ENCODE measurements at regions not wholly inside any gene's neighbourhood (a gene's known extent, or its start where the extent isn't known, plus 50 kb on each side); places are given as distances from the start of the nearest gene placed in this dataset.

DNA sequence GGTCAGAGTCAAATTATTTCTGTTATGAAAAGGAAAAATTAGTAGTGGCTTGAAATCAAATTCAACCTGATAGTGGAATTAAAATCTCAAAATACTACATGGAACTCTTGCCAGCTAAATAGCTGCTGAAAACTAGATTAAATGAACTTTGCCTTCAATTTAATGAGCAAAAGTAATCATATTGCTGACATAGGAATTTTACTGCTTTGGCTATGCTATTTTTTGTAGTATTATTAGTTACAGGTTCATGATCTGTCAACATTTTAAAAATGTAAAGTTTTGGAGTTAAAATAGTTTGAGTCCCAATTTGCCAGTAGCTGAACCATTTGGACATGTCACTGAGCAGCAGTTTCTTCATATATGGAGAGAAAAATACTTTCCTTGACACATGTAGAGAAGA, 81.4 kb downstream of the RERGL start:
- DNase-seq (ENCODE audit: low read depth) = no peak
- Histone ChIP-seq H3K36me3 (ENCODE audit: control insufficient read depth, insufficient read depth, low read length, severe bottlenecking) (no peaks in the 10 kb centered on the region), H3K9me3 (ENCODE audit: control insufficient read depth, low read length) (peaks cover 3% of the 10 kb centered on the region), H3K4me3 (ENCODE audit: low read length) (no peak overlapping the region), H3K27me3 (replicated peaks; ENCODE audit: control insufficient read depth, insufficient read depth, low read length) (no peaks in the 10 kb centered on the region), H3K9ac (ENCODE audit: low read length) (no peak overlapping the region), H3K4me1 (ENCODE audit: control insufficient read depth, insufficient read depth, low read length) (no peaks in the 10 kb centered on the region)

DNA sequence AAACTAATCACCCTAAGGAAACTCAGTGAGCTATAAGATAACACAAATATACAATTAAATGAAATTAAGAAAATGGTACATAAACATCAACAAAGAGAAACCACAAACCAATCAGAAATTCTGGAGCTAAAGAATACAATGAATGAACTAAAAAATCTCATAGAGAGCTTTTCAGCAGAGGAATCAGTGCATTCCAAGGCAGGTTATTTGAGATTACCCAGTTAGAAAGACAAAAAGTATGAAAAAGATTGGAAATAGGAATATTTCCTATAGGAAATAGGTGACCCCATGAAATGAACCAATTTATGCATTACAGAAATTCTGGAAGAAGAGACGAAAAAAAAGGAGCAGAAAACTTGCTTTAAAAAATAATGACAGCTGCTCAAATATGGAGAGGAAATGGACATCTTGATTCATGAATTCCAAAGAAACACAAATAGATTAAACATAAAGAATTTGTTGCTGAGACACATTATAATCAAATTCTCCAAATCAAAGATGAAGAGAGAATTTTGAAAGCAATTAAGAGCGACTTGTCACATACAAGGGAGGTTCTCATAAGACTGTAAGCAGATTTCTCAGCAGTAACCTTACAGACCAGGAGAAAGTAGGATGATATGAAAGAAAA, 90.7 kb downstream of the RERGL start:
- Histone ChIP-seq H3K4me3 (ENCODE audit: low read length) (no peak overlapping the region), H3K9me3 (ENCODE audit: control insufficient read depth, low read length) (peaks cover 12% of the 10 kb centered on the region), H3K27me3 (replicated peaks; ENCODE audit: control insufficient read depth, insufficient read depth, low read length) (no peaks in the 10 kb centered on the region), H3K36me3 (ENCODE audit: control insufficient read depth, insufficient read depth, low read length, severe bottlenecking) (no peaks in the 10 kb centered on the region), H3K9ac (ENCODE audit: low read length) (no peak overlapping the region), H3K4me1 (ENCODE audit: control insufficient read depth, insufficient read depth, low read length) (no peaks in the 10 kb centered on the region)
- no peak for DNase-seq (ENCODE audit: low read depth)

DNA sequence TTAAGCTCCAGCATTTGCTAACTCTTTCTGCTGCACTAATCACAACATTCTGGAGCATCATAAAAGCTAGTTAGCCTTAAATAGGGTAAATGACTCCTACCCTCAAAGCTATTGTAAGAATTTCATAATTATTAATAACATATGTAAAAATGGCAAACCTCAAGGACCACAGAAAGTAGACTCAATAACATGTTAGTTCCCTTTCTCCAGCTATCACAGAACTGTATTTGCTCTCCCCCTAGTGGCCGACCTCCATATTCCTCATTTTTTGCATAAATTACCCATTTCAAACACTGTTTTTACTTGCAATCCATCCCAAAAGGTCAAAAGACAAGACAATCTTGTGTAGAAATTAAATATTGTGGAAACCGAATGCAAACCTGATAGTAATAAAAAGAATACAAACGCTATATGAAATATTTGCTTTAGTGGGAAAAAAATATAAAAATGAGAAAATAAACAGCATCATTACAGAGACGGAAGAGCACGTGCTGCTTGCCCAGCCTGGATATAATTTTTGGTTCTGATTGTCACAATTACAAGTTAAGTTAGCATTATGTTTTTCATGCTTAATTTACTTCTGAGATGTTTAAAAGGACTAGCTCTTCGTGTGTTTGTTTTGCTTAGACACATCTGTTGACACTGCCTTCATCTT, 97.9 kb downstream of the RERGL start:
- Histone ChIP-seq H3K36me3 (ENCODE audit: control insufficient read depth, insufficient read depth, low read length, severe bottlenecking) (no peaks in the 10 kb centered on the region), H3K9me3 (ENCODE audit: control insufficient read depth, low read length) (no peaks in the 10 kb centered on the region), H3K27me3 (replicated peaks; ENCODE audit: control insufficient read depth, insufficient read depth, low read length) (no peaks in the 10 kb centered on the region), H3K9ac (ENCODE audit: low read length) (no peak overlapping the region), H3K4me3 (ENCODE audit: low read length) (no peak overlapping the region), H3K4me1 (ENCODE audit: control insufficient read depth, insufficient read depth, low read length) (no peaks in the 10 kb centered on the region)
- DNase-seq (ENCODE audit: low read depth) = peak; percentile 81

DNA sequence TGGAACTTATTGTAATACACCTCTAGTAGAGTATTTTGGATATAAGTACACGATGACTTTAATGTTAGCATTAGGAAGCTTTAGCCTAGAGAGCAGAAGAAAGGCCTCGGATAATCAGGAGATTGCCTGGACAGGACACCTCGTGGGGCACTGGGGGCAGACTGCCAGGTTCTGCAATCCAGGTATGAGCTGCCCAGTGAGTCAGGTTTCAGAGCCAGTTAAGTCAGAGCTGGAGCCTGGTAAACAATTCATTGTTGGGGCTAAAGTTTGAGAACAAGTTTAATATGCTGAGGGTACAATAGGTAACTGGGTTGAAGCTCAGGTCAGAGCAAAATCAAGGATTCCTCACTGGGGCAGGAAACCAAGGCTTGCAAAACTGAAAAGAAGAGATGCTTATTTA, 107.4 kb downstream of the RERGL start:
- H3K36me3 ChIP-seq (ENCODE audit: control insufficient read depth, insufficient read depth, low read length, severe bottlenecking) = no peaks in the 10 kb centered on the region
- H3K9me3 ChIP-seq (ENCODE audit: control insufficient read depth, low read length) = no peaks in the 10 kb centered on the region
- H3K4me3 ChIP-seq (ENCODE audit: low read length) = no peak overlapping the region
- H3K27me3 ChIP-seq (replicated peaks; ENCODE audit: control insufficient read depth, insufficient read depth, low read length) = no peaks in the 10 kb centered on the region
- DNase-seq (ENCODE audit: low read depth) = no peak
- H3K9ac ChIP-seq (ENCODE audit: low read length) = no peak overlapping the region
- H3K4me1 ChIP-seq (ENCODE audit: control insufficient read depth, insufficient read depth, low read length) = no peaks in the 10 kb centered on the region

DNA sequence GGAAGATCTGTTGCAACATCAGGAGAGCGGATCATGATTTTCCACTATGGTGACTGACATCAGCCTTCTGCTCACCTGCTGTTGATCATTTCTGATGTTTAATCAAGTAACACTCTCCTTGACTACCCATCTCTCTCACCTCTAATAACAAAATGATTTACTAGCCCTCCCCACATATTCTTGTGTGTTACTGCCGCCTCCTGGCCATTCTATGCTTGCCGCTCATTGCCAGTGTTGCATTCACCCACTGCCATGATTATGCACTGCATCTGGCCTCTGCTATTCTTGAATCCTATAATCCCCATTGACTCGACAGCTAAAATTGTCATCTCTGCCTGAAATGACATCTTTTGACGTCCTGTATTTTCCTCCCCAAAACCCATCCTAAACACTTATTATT, 113.8 kb downstream of the RERGL start:
- no peak for DNase-seq (ENCODE audit: low read depth)
- Histone ChIP-seq H3K9me3 (ENCODE audit: control insufficient read depth, low read length) (no peaks in the 10 kb centered on the region), H3K9ac (ENCODE audit: low read length) (no peak overlapping the region), H3K27me3 (replicated peaks; ENCODE audit: control insufficient read depth, insufficient read depth, low read length) (no peaks in the 10 kb centered on the region), H3K36me3 (ENCODE audit: control insufficient read depth, insufficient read depth, low read length, severe bottlenecking) (no peaks in the 10 kb centered on the region), H3K4me3 (ENCODE audit: low read length) (no peak overlapping the region), H3K4me1 (ENCODE audit: control insufficient read depth, insufficient read depth, low read length) (no peaks in the 10 kb centered on the region)

DNA sequence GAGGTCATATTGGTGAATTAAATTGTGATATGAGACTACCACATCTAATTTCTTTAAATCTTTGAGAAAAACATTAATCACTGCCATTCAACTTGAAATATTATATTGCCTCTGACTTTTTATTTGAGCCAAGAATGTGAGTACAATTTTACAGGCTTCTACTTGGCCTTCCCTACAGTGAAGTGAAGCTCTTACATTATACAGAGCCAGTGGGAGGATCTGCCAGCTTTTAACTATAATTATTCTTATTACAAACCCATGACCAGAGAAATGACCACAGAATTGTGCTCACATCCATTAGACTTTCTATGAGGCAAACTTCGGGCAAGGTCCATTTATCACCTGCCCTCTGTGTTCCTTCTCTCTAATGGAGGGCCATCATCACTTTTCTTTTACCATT, 114.2 kb downstream of the RERGL start:
- no peak for DNase-seq (ENCODE audit: low read depth)

DNA sequence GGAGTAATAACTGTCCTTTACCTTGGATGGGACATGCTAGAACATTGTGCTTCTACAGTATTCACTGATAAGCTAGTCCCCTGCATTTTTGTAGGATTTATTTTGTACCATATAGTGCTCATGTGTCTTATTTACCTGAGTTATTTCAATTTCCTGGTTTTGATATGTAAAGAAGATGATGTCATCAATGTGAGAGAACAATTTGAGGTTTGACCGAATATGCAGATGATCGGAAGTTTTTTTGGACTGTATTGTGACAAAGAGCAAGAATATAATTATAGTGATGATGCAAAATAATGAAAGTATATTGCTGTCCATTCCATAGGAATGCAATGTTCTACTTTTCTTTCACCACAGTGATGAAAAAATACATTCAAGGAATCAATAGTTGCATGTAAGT, 114.8 kb downstream of the RERGL start:
- H3K27me3 ChIP-seq (replicated peaks; ENCODE audit: control insufficient read depth, insufficient read depth, low read length) = no peaks in the 10 kb centered on the region
- H3K9ac ChIP-seq (ENCODE audit: low read length) = no peak overlapping the region
- DNase-seq (ENCODE audit: low read depth) = no peak
- H3K9me3 ChIP-seq (ENCODE audit: control insufficient read depth, low read length) = no peaks in the 10 kb centered on the region
- no peaks in the 10 kb centered on the region for H3K36me3 ChIP-seq (ENCODE audit: control insufficient read depth, insufficient read depth, low read length, severe bottlenecking)
- H3K4me1 ChIP-seq (ENCODE audit: control insufficient read depth, insufficient read depth, low read length) = no peaks in the 10 kb centered on the region
- no peak overlapping the region for H3K4me3 ChIP-seq (ENCODE audit: low read length)

More for the DNA sequence above, 114.2 kb downstream of the RERGL start:
- Histone ChIP-seq H3K4me1 (ENCODE audit: control insufficient read depth, insufficient read depth, low read length) (no peaks in the 10 kb centered on the region), H3K4me3 (ENCODE audit: low read length) (no peak overlapping the region), H3K36me3 (ENCODE audit: control insufficient read depth, insufficient read depth, low read length, severe bottlenecking) (no peaks in the 10 kb centered on the region), H3K27me3 (replicated peaks; ENCODE audit: control insufficient read depth, insufficient read depth, low read length) (no peaks in the 10 kb centered on the region), H3K9me3 (ENCODE audit: control insufficient read depth, low read length) (no peaks in the 10 kb centered on the region), H3K9ac (ENCODE audit: low read length) (no peak overlapping the region)

DNA sequence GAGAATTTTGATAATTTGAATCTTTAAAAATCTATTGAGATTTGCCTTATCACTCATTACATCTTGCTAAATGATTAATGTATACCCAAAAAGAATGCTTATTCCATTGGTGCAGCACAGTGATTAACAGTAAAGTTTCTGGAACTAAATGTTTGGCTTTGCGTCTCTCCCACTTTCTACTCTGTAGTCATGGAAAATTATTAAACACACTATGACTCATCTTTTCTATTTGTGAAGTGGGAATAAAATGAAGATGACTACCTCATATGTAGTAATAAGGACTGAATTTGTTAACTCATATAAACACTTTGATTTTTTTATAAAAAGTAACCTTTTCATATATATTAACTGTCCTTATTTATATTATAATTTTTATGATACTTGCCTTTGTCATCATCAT, 118.1 kb downstream of the RERGL start:
- H3K9me3 ChIP-seq (ENCODE audit: control insufficient read depth, low read length) = no peaks in the 10 kb centered on the region
- DNase-seq (ENCODE audit: low read depth) = no peak

DNA sequence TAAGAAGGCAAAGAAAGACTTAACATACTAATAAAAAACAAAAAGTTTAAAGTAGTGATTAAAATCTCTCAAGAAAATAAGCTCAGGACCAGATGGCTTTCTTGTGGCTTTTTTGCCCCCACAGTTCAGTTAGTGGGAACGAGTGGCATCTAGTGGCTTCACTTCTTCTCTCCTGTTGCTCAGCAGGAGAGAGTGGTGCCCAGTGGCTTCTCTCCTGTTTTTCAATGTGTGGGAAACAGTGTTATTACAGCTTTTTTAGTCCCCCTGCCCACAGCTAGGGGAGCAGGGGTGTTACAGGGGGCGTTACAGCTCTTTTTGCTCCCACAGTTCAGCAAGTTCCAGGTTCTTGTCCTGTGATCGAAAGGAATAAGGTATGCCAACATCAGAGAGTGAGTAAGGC, 135.2 kb downstream of the RERGL start:
- Histone ChIP-seq H3K27me3 (replicated peaks; ENCODE audit: control insufficient read depth, insufficient read depth, low read length) (no peaks in the 10 kb centered on the region), H3K9ac (ENCODE audit: low read length) (no peak overlapping the region), H3K9me3 (ENCODE audit: control insufficient read depth, low read length) (no peaks in the 10 kb centered on the region), H3K4me3 (ENCODE audit: low read length) (no peak overlapping the region), H3K4me1 (ENCODE audit: control insufficient read depth, insufficient read depth, low read length) (no peaks in the 10 kb centered on the region), H3K36me3 (ENCODE audit: control insufficient read depth, insufficient read depth, low read length, severe bottlenecking) (no peaks in the 10 kb centered on the region)
- no peak for DNase-seq (ENCODE audit: low read depth)

More for the DNA sequence above, 118.1 kb downstream of the RERGL start:
- Histone ChIP-seq H3K9ac (ENCODE audit: low read length) (no peak overlapping the region), H3K4me3 (ENCODE audit: low read length) (no peak overlapping the region), H3K27me3 (replicated peaks; ENCODE audit: control insufficient read depth, insufficient read depth, low read length) (no peaks in the 10 kb centered on the region), H3K36me3 (ENCODE audit: control insufficient read depth, insufficient read depth, low read length, severe bottlenecking) (no peaks in the 10 kb centered on the region), H3K4me1 (ENCODE audit: control insufficient read depth, insufficient read depth, low read length) (no peaks in the 10 kb centered on the region)

DNA sequence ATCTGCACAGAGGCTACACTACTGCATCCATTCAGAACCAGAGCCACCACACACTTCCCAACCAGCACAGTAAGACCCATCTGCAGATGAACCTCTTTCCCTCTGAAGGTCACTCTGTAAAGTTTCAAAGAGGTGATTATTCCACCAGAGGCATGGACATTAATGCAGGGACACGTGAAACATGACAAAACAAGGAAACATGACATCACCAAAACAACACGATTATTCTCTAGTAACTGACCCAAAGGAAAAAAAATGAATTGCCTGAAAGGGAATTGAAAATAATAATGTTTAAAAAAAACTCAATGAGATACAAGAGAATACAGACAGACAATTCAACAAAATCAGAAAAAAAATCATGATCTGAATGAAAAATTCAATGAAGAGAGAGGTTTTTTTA, 139.1 kb downstream of the RERGL start:
- no peaks in the 10 kb centered on the region for H3K36me3 ChIP-seq (ENCODE audit: control insufficient read depth, insufficient read depth, low read length, severe bottlenecking)
- no peak for DNase-seq (ENCODE audit: low read depth)

DNA sequence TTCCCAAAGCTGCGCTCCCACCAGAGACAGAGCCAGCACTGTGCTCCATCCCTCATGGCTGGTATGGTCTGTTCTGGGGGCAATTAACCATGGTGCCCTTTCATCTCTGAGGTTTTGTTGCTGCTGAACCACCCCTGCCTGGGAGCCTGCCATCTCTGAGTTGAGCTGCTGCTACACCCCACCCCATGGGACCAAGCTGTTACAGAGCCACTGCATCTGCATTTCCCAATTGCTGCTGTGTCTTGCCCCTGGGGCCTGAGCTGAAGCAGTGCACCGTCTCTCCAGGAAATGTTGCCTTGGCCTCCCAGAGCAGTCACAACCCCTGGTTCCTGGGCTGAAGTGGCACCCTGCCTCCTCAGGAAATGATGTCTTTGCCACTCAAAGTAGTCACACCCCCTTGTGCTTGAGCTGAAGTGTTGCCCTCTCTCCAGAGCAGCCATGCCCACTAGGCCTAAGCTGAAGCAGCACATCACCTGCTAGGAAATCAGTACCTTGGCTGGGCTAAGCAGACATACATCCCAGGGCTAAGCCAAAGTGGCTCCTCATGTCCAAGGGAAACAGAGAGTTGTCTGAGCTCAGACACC, 140.3 kb downstream of the RERGL start:
- no peaks in the 10 kb centered on the region for H3K9me3 ChIP-seq (ENCODE audit: control insufficient read depth, low read length)
- DNase-seq (ENCODE audit: low read depth) = no peak
- no peak overlapping the region for H3K4me3 ChIP-seq (ENCODE audit: low read length)
- H3K4me1 ChIP-seq (ENCODE audit: control insufficient read depth, insufficient read depth, low read length) = no peaks in the 10 kb centered on the region
- H3K27me3 ChIP-seq (replicated peaks; ENCODE audit: control insufficient read depth, insufficient read depth, low read length) = no peaks in the 10 kb centered on the region
- no peak overlapping the region for H3K9ac ChIP-seq (ENCODE audit: low read length)
- H3K36me3 ChIP-seq (ENCODE audit: control insufficient read depth, insufficient read depth, low read length, severe bottlenecking) = no peaks in the 10 kb centered on the region

More for the DNA sequence above, 139.1 kb downstream of the RERGL start:
- H3K27me3 ChIP-seq (replicated peaks; ENCODE audit: control insufficient read depth, insufficient read depth, low read length) = no peaks in the 10 kb centered on the region
- H3K9me3 ChIP-seq (ENCODE audit: control insufficient read depth, low read length) = no peaks in the 10 kb centered on the region
- H3K9ac ChIP-seq (ENCODE audit: low read length) = no peak overlapping the region
- H3K4me1 ChIP-seq (ENCODE audit: control insufficient read depth, insufficient read depth, low read length) = no peaks in the 10 kb centered on the region
- H3K4me3 ChIP-seq (ENCODE audit: low read length) = no peak overlapping the region
